Activated CD8-positive, alpha-beta T cell treated with anti-CD3 and anti-CD28 coated beads for 36 hours (primary cell): ENCODE measurements at regions not wholly inside any gene's neighbourhood (a gene's known extent, or its start where the extent isn't known, plus 50 kb on each side); places are given as distances from the start of the nearest gene placed in this dataset.

ENCODE experiments used
- ATAC-seq: fragments of 200-7000 bp; cut with Tn5 transposase; one replicate; pipeline ENCODE4 v1.10.0; 2021; ENCODE audit warnings: mild to moderate bottlenecking, moderate library complexity
- CTCF ChIA-PET: fragments of 350-600 bp; sonication (Branson Sonifier 250); formaldehyde crosslinking; loops from one replicate; lab custom pipeline; 2021; ENCODE audit warnings: antibody characterized with exemption; lab: Charles Lee
- POLR2A ChIA-PET: fragments of 350-600 bp; sonication (Branson Sonifier 250); formaldehyde crosslinking; loops from one replicate; lab custom pipeline; 2021; ENCODE audit warnings: antibody characterized with exemption; lab: Charles Lee
- DNase-seq: peaks from one replicate; pipeline ENCODE4 v3.0.0-alpha.2; 2020
- H3K27ac Mint-ChIP-seq: one replicate; pipeline ENCODE4 v1.8.0; 2021; ENCODE audit warnings: mild to moderate bottlenecking, mixed read lengths
- H3K27me3 Mint-ChIP-seq: one replicate; pipeline ENCODE4 v1.8.0; 2021; ENCODE audit warnings: mixed read lengths
- H3K36me3 Mint-ChIP-seq: one replicate; pipeline ENCODE4 v1.8.0; 2021; ENCODE audit warnings: low read depth, mixed read lengths
- H3K4me1 Mint-ChIP-seq: one replicate; pipeline ENCODE4 v1.8.0; 2021; ENCODE audit warnings: low read depth, mixed read lengths
- H3K4me3 Mint-ChIP-seq: one replicate; pipeline ENCODE4 v1.8.0; 2021; ENCODE audit warnings: mild to moderate bottlenecking, moderate library complexity, mixed read lengths
- H3K9me3 Mint-ChIP-seq: one replicate; pipeline ENCODE4 v1.8.0; 2021; ENCODE audit warnings: mixed read lengths
- CTCF ChIP-seq: fragments of 200-600 bp; IDR thresholded peaks from one replicate; pipeline ENCODE4 v1.8.0; 2022; ENCODE audit warnings: antibody characterized with exemption, mild to moderate bottlenecking
- intact Hi-C: fragments of 100-400 bp; cut with micrococcal nuclease; formaldehyde crosslinking; loops from one replicate; pipeline ENCODE4 v1.10.0; 2022

- intact Hi-C loops = no loop called here
- Mint-ChIP-seq H3K9me3 (no peaks in the 10 kb centered on the region), H3K4me1 (peaks cover 3% of the 10 kb centered on the region), H3K27ac (no peak overlapping the region), H3K36me3 (no peaks in the 10 kb centered on the region), H3K4me3 (no peak overlapping the region), H3K27me3 (peaks cover 1% of the 10 kb centered on the region)
- ChIA-PET CTCF (no interaction called here), POLR2A (no interaction called here)
- TF ChIP-seq CTCF = no peak
- DNase-seq (no peak), ATAC-seq (no peak)
Measured at GRCh38 chr1:228990906-228991569, 255.8 kb downstream of the RHOU start.

DNA sequence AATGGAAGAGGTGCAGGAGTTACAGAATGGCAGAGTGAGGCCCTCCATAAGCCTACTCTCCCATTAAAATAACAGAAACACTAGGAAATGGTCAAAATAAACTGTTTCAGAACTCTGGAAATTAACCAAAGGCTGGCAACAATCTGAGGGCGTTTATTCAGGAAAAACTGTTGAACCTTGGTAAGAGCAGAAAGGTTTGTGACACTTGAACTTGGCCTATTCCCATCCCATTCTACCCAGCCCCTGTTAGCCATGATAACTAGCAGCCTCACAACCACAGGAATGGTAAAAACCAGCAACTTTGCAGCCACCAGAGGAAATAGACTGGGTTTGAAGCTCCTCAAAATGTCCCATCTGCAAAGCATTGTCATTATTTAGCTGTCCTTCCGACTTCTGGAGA is 256.8 kb downstream of the RHOU start:
- TF ChIP-seq CTCF = no peak

GRCh38 chr1:228992907-228993535 is 257.7 kb downstream of the RHOU start:
- Mint-ChIP-seq H3K4me3 (no peak overlapping the region), H3K27ac (no peak overlapping the region), H3K4me1 (peaks cover 3% of the 10 kb centered on the region), H3K36me3 (no peaks in the 10 kb centered on the region), H3K27me3 (peaks cover 1% of the 10 kb centered on the region), H3K9me3 (no peaks in the 10 kb centered on the region)
- intact Hi-C loops = no loop called here
- no peak for TF ChIP-seq CTCF
- DNase-seq (no peak), ATAC-seq (no peak)
- ChIA-PET CTCF (no interaction called here), POLR2A (no interaction called here)

More for the DNA sequence above, 256.8 kb downstream of the RHOU start:
- Mint-ChIP-seq H3K4me3 (no peak overlapping the region), H3K27ac (no peak overlapping the region), H3K27me3 (peaks cover 1% of the 10 kb centered on the region), H3K9me3 (no peaks in the 10 kb centered on the region), H3K36me3 (no peaks in the 10 kb centered on the region), H3K4me1 (peaks cover 3% of the 10 kb centered on the region)
- intact Hi-C loops = no loop called here
- ChIA-PET POLR2A (no interaction called here), CTCF (no interaction called here)
- ATAC-seq (no peak), DNase-seq (no peak)

DNA sequence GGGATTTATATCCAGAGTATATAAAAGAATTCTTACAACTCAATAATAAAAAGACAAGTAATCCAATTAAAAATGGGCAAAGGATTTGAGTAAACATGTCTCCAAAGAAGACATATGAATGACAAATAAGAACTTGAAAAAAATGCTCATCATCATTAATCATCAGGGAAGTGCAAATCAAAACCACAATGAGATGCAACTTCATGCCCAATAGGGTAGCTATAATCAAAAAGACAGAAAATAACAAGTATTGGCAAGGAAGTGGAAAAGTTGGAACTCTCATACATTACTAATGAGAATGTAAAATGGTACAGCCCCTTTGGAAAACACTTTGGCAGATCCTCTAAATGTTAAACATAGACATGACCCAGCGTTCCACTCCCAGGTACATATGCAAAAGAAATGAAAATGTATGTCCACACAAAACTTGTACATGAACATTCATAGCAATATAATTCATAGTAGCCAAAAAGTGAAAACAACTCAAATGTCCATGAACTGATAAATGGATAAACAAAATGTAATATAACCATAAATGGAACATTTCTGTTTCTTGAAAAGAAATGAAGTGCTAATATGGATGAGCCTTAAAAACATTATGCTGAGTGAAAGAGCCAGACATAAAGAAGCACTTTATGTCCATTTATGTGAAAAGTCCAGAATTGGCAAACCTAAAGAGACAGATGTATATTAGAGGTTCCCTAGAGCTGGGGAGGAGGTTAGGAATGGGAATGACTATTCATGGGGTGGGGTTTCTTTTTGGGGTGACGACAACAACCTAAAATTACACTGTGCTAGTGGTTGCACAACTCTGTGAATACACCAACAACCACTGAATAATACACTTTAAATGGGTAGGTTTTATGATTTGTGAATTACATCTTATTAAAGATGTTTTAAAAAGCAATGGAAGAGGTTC is 259.7 kb downstream of the RHOU start:
- Mint-ChIP-seq H3K27me3 (peaks cover 1% of the 10 kb centered on the region), H3K27ac (no peak overlapping the region), H3K9me3 (no peaks in the 10 kb centered on the region), H3K36me3 (no peaks in the 10 kb centered on the region), H3K4me1 (peaks cover 3% of the 10 kb centered on the region), H3K4me3 (no peak overlapping the region)
- DNase-seq (no peak), ATAC-seq (no peak)
- ChIA-PET CTCF (no interaction called here), POLR2A (no interaction called here)
- TF ChIP-seq CTCF = no peak
- intact Hi-C loops = no loop called here

- CTCF ChIA-PET = no interaction called here
- Mint-ChIP-seq H3K4me3 (no peak overlapping the region), H3K9me3 (no peaks in the 10 kb centered on the region), H3K36me3 (no peaks in the 10 kb centered on the region), H3K27me3 (peaks cover 1% of the 10 kb centered on the region), H3K27ac (no peak overlapping the region), H3K4me1 (peaks cover under 1% of the 10 kb centered on the region)
- TF ChIP-seq CTCF = no peak
- ATAC-seq (no peak), DNase-seq (no peak)
- POLR2A ChIA-PET = no interaction called here
- intact Hi-C loops = no loop called here
Measured at GRCh38 chr1:228996281-228996680, 261.0 kb downstream of the RHOU start.
